T1000 (cell line): ENCODE measurements at regions not wholly inside any gene's neighbourhood (a gene's known extent, or its start where the extent isn't known, plus 50 kb on each side); places are given as distances from the start of the nearest gene placed in this dataset.
"Not testable (repeated sequence)": the region's sequence is repeated elsewhere in the genome, so short reads cannot be mapped to it uniquely, and the experiment has no call there.

Experiments
- DNase-seq: peaks from one replicate; lab custom pipeline; 2025; ENCODE audit warnings: mixed read lengths; lab: John Stamatoyannopoulos, UW

GRCh38 chr9:78909566-78909965, 612.6 kb downstream of the PSAT1 start:
- DNase-seq: no peak

- DNase-seq: not testable (repeated sequence)
Observed at GRCh38 chr9:78916884-78917283, 620.0 kb downstream of the PSAT1 start.

GRCh38 chr9:78918976-78919375, 622.1 kb downstream of the PSAT1 start:
- DNase-seq: no peak

GRCh38 chr9:78919701-78920100, 622.8 kb downstream of the PSAT1 start:
- no peak for DNase-seq

GRCh38 chr9:78921341-78921740, 624.4 kb downstream of the PSAT1 start:
- DNase-seq: no peak

GRCh38 chr9:78923966-78924659, 627.2 kb downstream of the PSAT1 start:
- DNase-seq: no peak

- no peak for DNase-seq
Observed at GRCh38 chr9:78927099-78927940, 630.4 kb downstream of the PSAT1 start.

- DNase-seq: no peak
Observed at GRCh38 chr9:78928625-78929405, 631.9 kb downstream of the PSAT1 start.

GRCh38 chr9:78930281-78930680, 633.4 kb downstream of the PSAT1 start:
- DNase-seq: no peak

GRCh38 chr9:78932849-78933627, 636.1 kb downstream of the PSAT1 start:
- no peak for DNase-seq

GRCh38 chr9:78934880-78935279, 636.9 kb upstream of the TLE4 start:
- DNase-seq: no peak

- no peak for DNase-seq
Observed at GRCh38 chr9:78938821-78939220, 632.9 kb upstream of the TLE4 start.

GRCh38 chr9:78939311-78940065, 632.3 kb upstream of the TLE4 start:
- DNase-seq: no peak

GRCh38 chr9:78940121-78940855, 631.5 kb upstream of the TLE4 start:
- DNase-seq: no peak

- peak; percentile 25 for DNase-seq
Observed at GRCh38 chr9:78954286-78954685, 617.5 kb upstream of the TLE4 start.

- DNase-seq: no peak
Observed at GRCh38 chr9:78958892-78959291, 612.9 kb upstream of the TLE4 start.

- no peak for DNase-seq
Observed at GRCh38 chr9:78962156-78962555, 609.6 kb upstream of the TLE4 start.

GRCh38 chr9:78963911-78964310, 607.9 kb upstream of the TLE4 start:
- no peak for DNase-seq

GRCh38 chr9:78967596-78968217, 604.1 kb upstream of the TLE4 start:
- no peak for DNase-seq

- DNase-seq: no peak
Observed at GRCh38 chr9:78970375-78970774, 601.4 kb upstream of the TLE4 start.
